NCI-H226 (cell line): ENCODE measurements at regions not wholly inside any gene's neighbourhood (a gene's known extent, or its start where the extent isn't known, plus 50 kb on each side); places are given as distances from the start of the nearest gene placed in this dataset.
"Not testable (repeated sequence)": the region's sequence is repeated elsewhere in the genome, so short reads cannot be mapped to it uniquely, and the experiment has no call there.

ENCODE experiments used
- DNase-seq: peaks from one replicate; pipeline ENCODE4 v3.0.0-alpha.2; 2015

DNA sequence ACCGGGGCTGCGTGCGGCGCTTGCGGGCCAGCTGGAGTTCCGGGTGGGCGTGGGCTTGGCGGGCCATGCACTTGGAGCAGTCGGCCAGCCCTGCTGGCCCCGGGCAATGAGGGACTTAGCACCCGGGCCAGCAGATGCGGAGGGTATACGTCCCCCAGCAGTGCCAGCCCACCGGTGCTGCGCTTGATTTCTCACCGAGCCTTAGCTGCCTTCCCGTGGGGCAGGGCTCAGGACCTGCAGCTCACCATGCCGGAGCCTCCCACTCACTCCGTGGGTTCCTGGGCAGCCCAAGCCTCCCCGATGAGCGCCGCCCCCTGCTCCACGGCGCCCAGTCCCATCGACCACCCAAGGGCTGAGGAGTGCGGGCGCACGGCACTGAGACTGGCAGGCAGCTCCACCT lies 51.4 kb upstream of the INPP4B start:
- DNase-seq, result not testable (repeated sequence)

DNA sequence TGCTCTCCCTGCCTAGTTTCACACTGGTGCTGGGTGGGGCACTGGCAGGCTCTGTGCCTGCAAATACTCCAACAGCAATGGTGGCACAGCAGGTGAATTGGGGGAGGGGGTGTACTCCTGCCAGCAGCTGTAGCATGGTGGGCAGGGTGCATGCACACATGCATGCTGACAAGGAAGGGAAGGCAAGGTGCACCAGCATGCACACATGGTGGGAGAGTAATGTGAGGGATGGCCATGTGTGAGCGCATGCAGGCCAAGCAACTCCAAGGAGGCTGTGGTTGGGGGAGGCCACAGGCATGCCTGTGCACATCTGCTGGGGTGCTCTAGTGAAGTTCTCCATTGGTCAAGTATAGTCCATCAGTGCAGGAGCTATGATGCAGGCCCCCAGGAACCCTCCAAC lies 54.5 kb upstream of the INPP4B start:
- no peak for DNase-seq

DNA sequence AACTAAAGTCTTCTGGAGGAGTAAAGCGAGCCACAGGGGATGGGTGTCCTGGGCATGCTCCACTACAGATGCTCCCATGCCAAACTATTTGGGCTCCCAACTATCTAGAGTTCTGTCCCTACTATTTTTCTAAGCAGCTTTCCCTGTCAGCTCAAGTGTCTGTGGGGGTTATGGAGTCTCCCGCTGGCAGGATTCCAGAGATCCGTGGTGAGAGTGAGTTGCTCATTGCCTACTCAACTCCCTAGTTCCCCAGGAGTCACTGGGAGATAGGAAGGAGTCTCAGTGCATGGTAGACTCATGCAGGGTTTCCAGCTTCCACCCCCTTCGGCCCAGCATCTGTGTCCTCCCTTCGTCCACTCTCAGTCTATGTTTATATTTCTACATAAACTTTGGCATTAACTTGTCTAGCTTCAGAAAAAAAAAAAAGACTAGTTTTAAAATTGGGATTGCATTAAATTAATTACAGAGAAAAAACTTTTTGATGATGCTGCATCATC lies 55.1 kb upstream of the INPP4B start:
- peak; percentile 16 for DNase-seq

- DNase-seq, result not testable (repeated sequence)
These were observed 57.5 kb upstream of the INPP4B start for GRCh38 chr4:142903617-142904016.

DNA sequence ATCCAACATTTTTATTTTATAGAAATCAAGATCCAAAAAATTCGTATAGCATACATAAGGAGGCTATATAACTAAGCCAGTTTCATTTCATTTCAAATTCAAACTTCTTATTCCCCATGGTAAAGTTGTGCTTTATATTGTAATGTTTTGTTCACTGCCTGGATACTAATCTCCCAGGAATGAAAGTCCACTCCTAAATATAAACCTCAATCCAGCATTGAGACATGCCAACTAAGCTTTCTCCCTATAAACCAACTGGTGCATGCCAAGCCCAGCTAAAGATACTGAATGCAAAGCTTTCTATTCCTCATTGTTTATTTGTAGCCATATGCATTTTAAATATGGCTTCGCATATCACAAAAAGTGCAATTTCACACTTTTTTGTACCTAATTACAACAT lies 63.8 kb upstream of the INPP4B start:
- DNase-seq, result no peak

GRCh38 chr4:142913034-142913433 lies 66.9 kb upstream of the INPP4B start:
- DNase-seq, result no peak

GRCh38 chr4:142913461-142914030 lies 67.4 kb upstream of the INPP4B start:
- no peak for DNase-seq

- DNase-seq, result no peak
These were observed 71.6 kb upstream of the INPP4B start for GRCh38 chr4:142917678-142918077.

GRCh38 chr4:142922720-142923119 lies 76.6 kb upstream of the INPP4B start:
- no peak for DNase-seq

DNA sequence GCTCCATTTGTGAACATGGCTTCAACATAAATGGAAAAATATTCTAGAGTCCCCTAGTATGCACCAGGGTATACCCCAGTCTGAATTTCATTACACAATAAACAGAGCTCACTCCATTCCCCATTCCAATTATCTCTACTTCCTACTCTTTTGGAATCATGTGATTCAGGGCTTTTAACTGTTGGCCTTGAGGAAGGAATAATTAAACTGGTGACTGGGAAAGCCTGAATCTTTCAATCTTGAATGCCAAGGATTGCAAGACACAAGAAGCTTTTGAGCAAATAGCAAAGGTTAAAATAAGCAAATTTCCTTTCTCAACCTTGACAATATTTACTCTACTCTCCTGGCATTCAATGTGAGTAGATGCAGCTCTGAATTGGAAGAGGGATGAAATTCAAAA lies 77.5 kb upstream of the INPP4B start:
- no peak for DNase-seq

GRCh38 chr4:142925161-142925560 lies 79.1 kb upstream of the INPP4B start:
- no peak for DNase-seq

GRCh38 chr4:142927721-142928120 lies 81.6 kb upstream of the INPP4B start:
- DNase-seq, result no peak

GRCh38 chr4:142929526-142929925 lies 83.4 kb upstream of the INPP4B start:
- peak; percentile 13 for DNase-seq

DNA sequence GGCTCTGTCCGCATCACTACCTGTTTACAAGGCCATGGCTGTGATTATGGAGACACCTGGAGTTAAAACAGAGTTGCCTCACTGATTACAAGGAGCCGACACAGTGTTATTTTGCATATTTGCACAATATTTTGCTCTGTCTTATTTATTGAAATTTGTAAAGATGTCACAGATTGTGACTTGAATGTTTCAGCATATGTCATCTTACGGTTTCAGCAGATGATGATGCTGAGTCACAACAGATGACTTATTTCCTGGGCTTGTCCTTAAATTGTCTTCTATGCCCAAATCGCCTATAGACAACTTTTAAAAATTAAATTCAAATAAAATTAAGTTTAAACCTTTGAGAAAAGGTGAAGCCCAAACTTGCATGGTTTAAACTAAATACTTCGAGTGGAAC lies 87.1 kb upstream of the INPP4B start:
- no peak for DNase-seq

- DNase-seq, result no peak
These were observed 94.6 kb upstream of the INPP4B start for GRCh38 chr4:142940425-142941330.

DNA sequence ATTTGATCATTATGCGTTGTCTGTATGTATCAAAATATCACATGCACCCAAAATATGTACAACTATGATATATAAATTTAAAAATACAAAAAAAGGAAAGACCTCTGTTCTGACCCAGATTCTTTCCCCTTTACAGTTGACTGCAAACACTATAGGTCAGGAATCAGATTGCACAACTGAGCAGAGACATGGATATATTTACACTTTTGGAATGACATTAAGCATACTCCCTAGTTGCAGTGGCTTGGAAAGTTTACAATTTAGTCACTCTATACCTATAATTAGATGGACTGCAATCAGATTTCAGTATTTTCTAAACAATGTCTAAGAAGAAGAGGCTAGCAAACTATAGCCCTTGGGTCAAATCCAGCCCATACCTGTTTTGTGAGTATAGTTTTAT lies 98.5 kb upstream of the INPP4B start:
- no peak for DNase-seq

DNA sequence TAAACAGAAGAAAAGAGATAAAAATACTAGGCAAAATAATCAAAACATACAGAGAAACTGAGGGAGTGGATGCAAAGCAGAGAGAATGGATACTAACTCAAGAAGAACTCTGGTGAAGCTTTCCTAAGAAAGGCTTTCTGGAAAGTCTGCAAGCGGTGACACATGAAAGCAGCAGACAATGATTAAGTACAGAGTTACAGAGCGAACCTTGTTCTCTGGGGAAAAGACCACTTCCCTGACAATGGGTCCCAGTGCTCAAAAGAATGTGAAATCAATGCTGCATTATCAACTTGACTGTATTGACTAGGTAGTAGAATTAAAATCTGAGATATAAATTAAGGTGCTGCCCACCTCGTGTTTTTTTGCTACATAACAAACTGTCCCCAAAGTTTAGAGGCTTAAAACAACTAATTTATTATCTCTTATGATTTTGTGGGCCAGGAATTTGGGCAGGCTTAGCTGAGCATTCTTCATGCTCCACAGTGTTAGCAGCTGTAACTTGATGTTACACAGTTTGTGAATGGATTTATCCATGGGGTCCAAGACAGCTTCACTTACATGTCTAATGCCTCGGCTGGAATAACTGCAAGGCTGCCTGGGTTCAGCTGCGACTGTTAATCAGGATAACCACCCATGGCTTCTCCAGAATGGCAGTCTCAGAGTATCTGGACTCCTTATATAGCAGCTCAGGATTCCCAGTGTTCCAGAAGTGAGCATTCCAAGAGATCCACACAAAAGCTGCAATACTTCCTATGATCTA lies 106.9 kb upstream of the INPP4B start:
- no peak for DNase-seq

DNA sequence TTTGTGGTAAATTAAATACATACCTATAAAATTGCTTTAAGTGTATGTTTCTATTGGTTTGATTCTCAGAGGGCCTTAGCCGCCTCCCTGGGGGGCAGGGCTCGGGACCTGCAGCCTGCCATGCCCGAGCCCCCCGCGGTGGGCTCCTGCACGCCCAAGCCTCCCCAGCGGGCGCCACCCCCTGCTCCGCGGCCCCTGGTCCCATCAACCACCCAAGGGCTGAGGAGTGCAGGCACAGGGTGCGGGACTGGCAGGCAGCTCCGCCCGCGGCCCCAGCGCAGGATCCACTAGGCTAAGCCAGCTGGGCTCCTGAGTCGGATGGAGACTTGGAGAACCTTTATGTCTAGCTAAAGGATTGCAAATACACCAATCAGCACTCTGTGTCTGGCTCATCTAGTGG lies 108.3 kb upstream of the INPP4B start:
- no peak for DNase-seq

- DNase-seq, result no peak
These were observed 109.4 kb upstream of the INPP4B start for GRCh38 chr4:142955501-142955900.

DNA sequence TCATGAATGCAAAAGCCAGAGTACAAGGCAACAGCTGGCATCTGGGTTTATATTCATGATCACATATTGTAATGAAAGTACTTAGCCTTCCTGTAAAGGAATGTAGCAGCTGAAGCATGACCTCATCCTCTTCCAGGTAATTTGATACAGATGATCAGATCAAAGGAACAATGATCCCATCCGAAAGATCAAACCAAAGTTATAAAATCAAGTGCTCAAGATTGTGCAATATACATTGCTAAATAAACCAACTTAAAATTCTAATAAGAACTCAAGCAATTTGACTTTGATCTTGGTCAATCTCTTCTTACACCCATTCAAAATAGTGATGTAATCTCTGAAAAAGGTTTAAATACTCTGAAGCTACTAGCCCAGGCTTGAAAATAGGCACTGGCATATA lies 113.1 kb upstream of the INPP4B start:
- DNase-seq, result no peak

DNA sequence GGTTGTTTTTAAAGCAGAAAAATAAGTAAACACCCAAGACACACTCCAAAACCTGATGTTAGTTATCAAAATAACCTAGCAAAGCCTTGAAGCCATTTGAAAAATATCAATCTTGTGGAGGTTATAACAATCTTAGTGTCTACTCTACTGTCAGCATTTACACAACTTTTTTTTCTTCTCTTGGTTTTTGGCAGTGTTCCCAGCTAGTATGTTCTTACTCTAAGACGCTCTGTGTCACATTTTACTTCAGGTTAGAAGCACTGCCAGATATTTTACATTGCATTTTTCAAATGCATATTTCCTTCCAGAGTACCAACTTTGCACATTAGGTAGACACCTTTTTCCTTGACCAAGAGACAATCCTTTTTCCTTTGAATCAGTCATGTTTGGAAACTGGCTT lies 114.0 kb upstream of the INPP4B start:
- no peak for DNase-seq

DNA sequence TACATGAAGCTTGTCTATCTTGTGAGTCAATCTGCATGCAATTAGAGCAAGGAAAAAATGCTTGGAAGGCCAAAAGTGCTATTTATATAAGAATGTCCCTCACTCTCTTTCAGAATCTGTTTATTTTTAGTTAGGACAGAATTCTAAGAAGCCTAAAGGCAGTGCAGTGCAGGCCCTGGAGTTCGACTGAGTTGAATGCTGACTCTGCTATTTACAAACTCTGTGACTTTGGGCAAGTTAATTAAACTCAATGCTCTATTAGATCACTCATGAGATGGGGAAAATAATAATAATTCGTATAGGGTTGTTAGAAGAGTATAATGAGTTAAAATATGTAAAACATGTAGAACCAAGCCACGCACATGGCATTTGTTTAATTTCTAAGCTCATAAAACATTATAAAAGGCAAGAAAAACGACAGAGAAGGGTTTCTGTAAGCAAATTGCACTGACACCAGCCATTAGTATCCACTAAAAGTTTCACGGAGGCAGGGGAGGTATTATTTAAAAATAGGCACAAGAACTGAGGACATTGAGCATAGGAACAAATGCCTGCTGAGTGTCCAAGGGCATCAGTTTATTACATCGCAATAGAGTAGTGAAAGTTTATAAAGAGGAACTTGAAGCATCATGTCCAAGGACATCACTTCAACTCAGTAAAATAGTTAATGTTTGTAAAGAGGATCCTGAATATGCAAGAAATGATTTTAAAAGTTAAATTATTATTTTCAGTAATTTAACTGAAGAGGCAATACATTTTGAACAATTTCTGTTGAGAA lies 115.0 kb upstream of the INPP4B start:
- DNase-seq, result no peak

DNA sequence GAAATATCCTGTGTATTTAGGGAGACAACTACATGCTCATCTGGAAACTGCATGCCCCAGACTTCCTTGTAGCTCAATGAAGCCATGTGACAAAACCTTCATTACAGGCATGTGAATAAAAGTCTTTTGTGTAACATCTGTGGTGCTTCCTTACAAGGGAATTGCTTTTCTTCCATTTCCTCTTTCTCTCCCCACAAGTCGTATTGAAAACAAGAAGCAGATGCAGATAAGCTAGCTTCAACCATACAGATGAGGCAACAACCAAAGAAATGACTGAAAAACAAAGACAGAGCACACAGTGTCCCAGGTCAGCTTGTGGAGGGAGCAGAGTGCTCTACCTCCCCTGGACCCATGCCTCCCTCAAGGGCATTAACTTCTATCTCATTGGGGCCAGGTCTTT lies 115.8 kb upstream of the INPP4B start:
- DNase-seq, result no peak
